ENCODE measurements at regions not wholly inside any gene's neighbourhood (a gene's known extent, or its start where the extent isn't known, plus 50 kb on each side); places are given as distances from the start of the nearest gene placed in this dataset.

- Histone ChIP-seq H3K27me3 (peaks cover 5 to 54% of the 10 kb centered on the region in 2 donors), H3K9me3 (no peaks in the 10 kb centered on the region), H3K4me3 (no peak overlapping the region), H3K36me3 (no peaks in the 10 kb centered on the region), H3K27ac (no peak overlapping the region), H3K4me1 (no peaks in the 10 kb centered on the region)
- DNase-seq, result no peak
- ATAC-seq, result no peak
- intact Hi-C loops (cut with DNase I), result no loop called here
- no peak for TF ChIP-seq CTCF (IDR thresholded peaks at IDR 0.05)
Observed at GRCh38 chr12:131348646-131349045, 362.2 kb upstream of the SFSWAP start.

GRCh38 chr12:131349397-131350127 is 361.3 kb upstream of the SFSWAP start:
- no peaks in the 10 kb centered on the region for H3K9me3 ChIP-seq
- no peak overlapping the region for H3K27ac ChIP-seq
- ATAC-seq (no peak), DNase-seq (no peak)
- no peaks in the 10 kb centered on the region for H3K36me3 ChIP-seq
- H3K4me3 ChIP-seq, result no peak overlapping the region
- H3K4me1 ChIP-seq, result no peaks in the 10 kb centered on the region
- intact Hi-C loops (cut with DNase I), result no loop called here
- TF ChIP-seq CTCF (IDR thresholded peaks at IDR 0.05), result no peak
- H3K27me3 ChIP-seq, result peaks cover 5 to 63% of the 10 kb centered on the region in 2 donors

GRCh38 chr12:131350943-131351318 is 360.0 kb upstream of the SFSWAP start:
- no peak overlapping the region for H3K27ac ChIP-seq
- no peaks in the 10 kb centered on the region for H3K36me3 ChIP-seq
- H3K27me3 ChIP-seq, result peaks cover 5 to 72% of the 10 kb centered on the region in 2 donors
- H3K4me1 ChIP-seq, result no peaks in the 10 kb centered on the region
- DNase-seq (no peak), ATAC-seq (no peak)
- H3K9me3 ChIP-seq, result no peaks in the 10 kb centered on the region
- H3K4me3 ChIP-seq, result no peak overlapping the region
- TF ChIP-seq CTCF (IDR thresholded peaks at IDR 0.05), result no peak
- intact Hi-C loops (cut with DNase I), result no loop called here

GRCh38 chr12:131351319-131352028 is 359.4 kb upstream of the SFSWAP start:
- Histone ChIP-seq H3K4me3 (no peak overlapping the region), H3K4me1 (no peaks in the 10 kb centered on the region), H3K27me3 (peaks cover 5 to 72% of the 10 kb centered on the region in 2 donors), H3K36me3 (no peaks in the 10 kb centered on the region), H3K9me3 (no peaks in the 10 kb centered on the region), H3K27ac (no peak overlapping the region)
- peak in 1 of 4 donors; percentile 34 for DNase-seq
- no peak for TF ChIP-seq CTCF (IDR thresholded peaks at IDR 0.05)
- intact Hi-C loops (cut with DNase I), result no loop called here
- ATAC-seq, result no peak

GRCh38 chr12:131352296-131352900 is 358.5 kb upstream of the SFSWAP start:
- Histone ChIP-seq H3K27me3 (peaks cover 5 to 64% of the 10 kb centered on the region in 2 donors), H3K9me3 (no peaks in the 10 kb centered on the region), H3K27ac (no peak overlapping the region), H3K4me3 (no peak overlapping the region), H3K4me1 (no peaks in the 10 kb centered on the region), H3K36me3 (no peaks in the 10 kb centered on the region)
- intact Hi-C loops (cut with DNase I), result no loop called here
- no peak for TF ChIP-seq CTCF (IDR thresholded peaks at IDR 0.05)
- ATAC-seq, result no peak
- no peak for DNase-seq

All from left lung (tissue), 4 donors.